ENCODE measurements at regions not wholly inside any gene's neighbourhood (a gene's known extent, or its start where the extent isn't known, plus 50 kb on each side); places are given as distances from the start of the nearest gene placed in this dataset.
"Not testable (repeated sequence)": the region's sequence is repeated elsewhere in the genome, so short reads cannot be mapped to it uniquely, and the experiment has no call there.

DNA sequence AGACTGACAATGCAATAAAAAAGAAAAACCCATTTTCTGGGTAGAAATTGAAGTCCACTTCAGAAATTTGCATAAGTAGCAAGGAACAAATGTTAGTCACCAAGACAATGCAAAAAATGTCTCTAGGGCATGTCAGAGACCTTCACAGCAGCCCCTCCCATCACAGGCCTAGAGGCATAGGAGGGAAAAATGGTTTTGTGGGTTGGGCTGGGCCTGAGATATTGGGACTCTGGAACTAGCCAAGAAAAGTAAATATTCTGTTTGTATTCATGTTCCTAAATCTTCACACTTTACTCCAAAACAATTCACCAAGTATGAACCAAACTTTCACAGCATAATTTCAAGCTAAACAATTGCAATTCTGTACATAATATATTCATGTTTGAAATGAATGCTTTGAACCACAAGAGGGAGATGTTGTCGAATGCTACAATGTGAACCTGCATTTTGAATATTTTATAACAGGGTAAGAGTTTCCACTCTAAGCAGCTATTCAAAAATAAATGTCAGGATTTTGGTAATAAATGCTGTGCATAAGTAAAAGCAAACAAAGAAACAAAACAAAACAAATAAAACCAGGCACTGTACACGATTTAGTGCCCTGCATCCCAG, 429.2 kb downstream of the OTOL1 start:
- Histone ChIP-seq H3K27me3 (no peaks in the 10 kb centered on the region), H3K36me3 (no peaks in the 10 kb centered on the region), H3K9me3 (no peaks in the 10 kb centered on the region), H3K4me3 (no peak overlapping the region), H3K4me1 (no peaks in the 10 kb centered on the region), H3K27ac (no peak overlapping the region)
- intact Hi-C loops (cut with DNase I): no loop called here
- ATAC-seq: no peak
- no peak for DNase-seq
- TF ChIP-seq, protein P1, sequence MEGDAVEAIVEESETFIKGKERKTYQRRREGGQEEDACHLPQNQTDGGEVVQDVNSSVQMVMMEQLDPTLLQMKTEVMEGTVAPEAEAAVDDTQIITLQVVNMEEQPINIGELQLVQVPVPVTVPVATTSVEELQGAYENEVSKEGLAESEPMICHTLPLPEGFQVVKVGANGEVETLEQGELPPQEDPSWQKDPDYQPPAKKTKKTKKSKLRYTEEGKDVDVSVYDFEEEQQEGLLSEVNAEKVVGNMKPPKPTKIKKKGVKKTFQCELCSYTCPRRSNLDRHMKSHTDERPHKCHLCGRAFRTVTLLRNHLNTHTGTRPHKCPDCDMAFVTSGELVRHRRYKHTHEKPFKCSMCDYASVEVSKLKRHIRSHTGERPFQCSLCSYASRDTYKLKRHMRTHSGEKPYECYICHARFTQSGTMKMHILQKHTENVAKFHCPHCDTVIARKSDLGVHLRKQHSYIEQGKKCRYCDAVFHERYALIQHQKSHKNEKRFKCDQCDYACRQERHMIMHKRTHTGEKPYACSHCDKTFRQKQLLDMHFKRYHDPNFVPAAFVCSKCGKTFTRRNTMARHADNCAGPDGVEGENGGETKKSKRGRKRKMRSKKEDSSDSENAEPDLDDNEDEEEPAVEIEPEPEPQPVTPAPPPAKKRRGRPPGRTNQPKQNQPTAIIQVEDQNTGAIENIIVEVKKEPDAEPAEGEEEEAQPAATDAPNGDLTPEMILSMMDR (IDR thresholded peaks at IDR 0.05): no peak

DNA sequence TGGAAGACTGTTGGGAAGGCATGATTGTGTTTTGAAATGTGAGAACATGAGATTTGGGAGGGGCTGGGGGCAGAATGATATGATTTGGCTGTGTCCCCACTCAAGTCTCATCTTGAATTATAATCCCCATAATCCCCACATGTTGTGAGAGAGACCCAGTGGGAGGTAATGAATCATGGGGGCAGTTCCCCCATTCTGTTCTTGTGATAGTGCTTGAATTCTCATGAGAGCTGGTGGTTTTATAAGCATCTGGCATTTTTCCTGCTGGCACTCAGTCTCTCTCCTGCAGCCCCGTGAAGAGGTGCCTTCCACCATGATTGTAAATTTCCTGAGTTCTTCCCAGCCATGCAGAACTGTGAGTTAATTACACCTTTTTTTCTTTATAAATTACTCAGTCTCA, 430.5 kb downstream of the OTOL1 start:
- no peak overlapping the region for H3K27ac ChIP-seq
- TF ChIP-seq, protein P1 (IDR thresholded peaks at IDR 0.05): no peak
- H3K27me3 ChIP-seq: no peaks in the 10 kb centered on the region
- DNase-seq (no peak), ATAC-seq (no peak)
- no peaks in the 10 kb centered on the region for H3K9me3 ChIP-seq
- H3K4me1 ChIP-seq: no peaks in the 10 kb centered on the region
- H3K36me3 ChIP-seq: no peaks in the 10 kb centered on the region
- no peak overlapping the region for H3K4me3 ChIP-seq
- intact Hi-C loops (cut with DNase I): no loop called here

DNA sequence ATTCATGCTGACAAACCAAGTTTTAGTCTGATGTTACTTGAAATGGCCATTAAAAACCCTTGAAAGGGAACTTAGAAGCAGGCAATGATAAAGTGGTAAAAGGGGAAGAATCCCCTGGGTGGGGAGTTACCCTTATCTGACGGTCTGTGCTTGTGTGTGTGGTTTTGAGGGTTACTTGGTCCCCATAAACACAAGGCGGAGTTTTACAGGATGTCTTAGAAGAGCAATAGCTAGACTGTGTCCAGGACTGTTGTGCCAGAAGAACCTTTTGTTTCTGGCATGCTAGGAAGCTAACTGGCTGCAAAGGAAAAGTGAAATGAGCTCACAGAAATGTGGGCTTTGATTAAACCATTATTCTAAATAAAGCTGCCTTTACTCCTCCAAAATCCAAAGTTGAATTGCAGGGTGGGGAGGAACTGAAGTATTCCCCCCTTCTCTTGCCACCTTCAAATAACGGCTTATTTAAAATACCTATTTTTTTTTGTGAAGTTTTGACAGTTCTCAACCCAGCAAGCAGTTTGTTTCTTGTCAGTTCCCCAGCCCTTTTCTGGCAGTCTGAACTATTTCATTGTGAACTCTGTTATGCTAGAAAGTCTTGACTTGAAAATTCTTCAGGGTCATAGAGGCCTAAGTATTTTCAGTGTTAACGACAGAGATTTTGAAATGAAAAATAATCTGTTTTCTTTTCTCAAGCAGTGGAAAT, 443.5 kb downstream of the OTOL1 start:
- Histone ChIP-seq H3K9me3 (peaks cover 1% of the 10 kb centered on the region), H3K4me3 (no peak overlapping the region), H3K4me1 (no peaks in the 10 kb centered on the region), H3K27me3 (no peaks in the 10 kb centered on the region), H3K36me3 (no peaks in the 10 kb centered on the region), H3K27ac (peak overlapping the region; percentile 27)
- no peak for DNase-seq
- ATAC-seq: peak; percentile 16
- intact Hi-C loops (cut with DNase I): no loop called here
- TF ChIP-seq, protein P1 (IDR thresholded peaks at IDR 0.05): no peak

DNA sequence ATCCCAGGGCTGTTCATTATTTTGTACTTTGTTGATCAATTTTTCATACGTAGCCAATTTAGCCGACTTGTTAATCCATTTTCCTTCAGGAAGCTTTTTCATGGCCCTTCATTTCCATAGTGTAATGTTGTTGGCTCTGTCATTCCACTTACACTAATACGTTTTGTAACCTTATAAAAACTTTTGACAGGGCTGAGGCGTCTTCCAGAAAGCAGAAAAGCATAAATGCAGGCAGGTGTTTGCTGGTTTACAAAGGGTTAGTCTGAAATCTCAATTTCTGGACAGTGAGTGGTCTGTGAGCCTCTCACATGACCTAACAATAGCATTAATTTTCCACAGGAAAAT, 444.0 kb downstream of the OTOL1 start:
- no peaks in the 10 kb centered on the region for H3K4me1 ChIP-seq
- no peaks in the 10 kb centered on the region for H3K27me3 ChIP-seq
- TF ChIP-seq, protein P1 (IDR thresholded peaks at IDR 0.05): no peak
- no peaks in the 10 kb centered on the region for H3K36me3 ChIP-seq
- ATAC-seq: no peak
- H3K27ac ChIP-seq: no peak overlapping the region
- intact Hi-C loops (cut with DNase I): no loop called here
- no peak overlapping the region for H3K4me3 ChIP-seq
- DNase-seq: no peak
- H3K9me3 ChIP-seq: peaks cover 3% of the 10 kb centered on the region

DNA sequence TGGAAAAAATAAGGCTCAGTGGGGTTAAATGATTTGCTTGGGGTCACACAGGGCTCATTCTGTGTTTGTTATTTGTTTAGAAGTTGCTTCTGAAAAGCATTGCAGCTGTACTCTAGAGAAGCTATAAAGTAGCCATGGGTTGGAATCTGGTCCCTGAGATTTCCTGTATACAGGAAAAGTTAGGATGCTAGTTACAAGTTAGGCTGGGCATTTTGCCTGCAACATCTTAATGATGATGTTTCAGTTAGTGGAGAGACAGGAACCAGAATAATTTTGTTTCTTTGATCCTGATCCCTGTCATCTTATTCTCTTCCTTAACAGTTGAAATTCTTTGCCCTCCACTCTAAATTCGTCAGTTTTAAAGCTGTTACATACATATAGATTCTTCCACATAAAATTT, 445.3 kb downstream of the OTOL1 start:
- ATAC-seq (no peak), DNase-seq (no peak)
- Histone ChIP-seq H3K4me1 (no peaks in the 10 kb centered on the region), H3K4me3 (no peak overlapping the region), H3K27me3 (no peaks in the 10 kb centered on the region), H3K27ac (no peak overlapping the region), H3K9me3 (peaks cover 3% of the 10 kb centered on the region), H3K36me3 (no peaks in the 10 kb centered on the region)
- intact Hi-C loops (cut with DNase I): no loop called here
- TF ChIP-seq, protein P1 (IDR thresholded peaks at IDR 0.05): no peak

DNA sequence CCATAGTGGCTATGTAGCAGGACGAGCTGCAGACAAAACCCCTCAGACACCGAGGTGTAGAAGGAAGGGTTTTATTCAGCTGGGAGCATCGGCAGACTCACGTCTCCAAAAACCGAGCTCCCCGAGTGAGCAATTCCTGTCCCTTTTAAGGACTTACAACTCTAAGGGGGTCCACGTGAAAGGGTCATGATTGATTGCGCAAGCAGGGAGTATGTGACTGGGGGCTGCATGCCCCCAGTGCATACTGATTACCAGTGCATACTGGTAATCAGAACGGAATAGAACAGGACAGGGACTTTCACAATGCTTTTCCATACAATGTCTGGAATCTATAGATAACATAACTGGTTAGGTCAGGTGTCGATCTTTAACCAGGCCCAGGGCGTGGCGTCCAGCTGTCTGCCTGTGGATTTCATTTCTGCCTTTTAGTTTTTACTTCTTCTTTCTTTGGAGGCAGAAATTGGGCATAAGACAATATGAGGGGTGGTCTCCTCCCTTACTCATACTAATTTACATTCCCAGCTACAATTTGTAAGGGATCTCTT, 447.3 kb downstream of the OTOL1 start:
- DNase-seq; H3K36me3 ChIP-seq; intact Hi-C loops (cut with DNase I); H3K4me1 ChIP-seq; H3K27me3 ChIP-seq; H3K27ac ChIP-seq; H3K4me3 ChIP-seq; ATAC-seq; H3K9me3 ChIP-seq: not testable (repeated sequence)

Measured in upper lobe of right lung (tissue), 1 donor.